ENCODE measurements at regions not wholly inside any gene's neighbourhood (a gene's known extent, or its start where the extent isn't known, plus 50 kb on each side); places are given as distances from the start of the nearest gene placed in this dataset.

GRCh38 chr17:65446838-65447526 is 114.5 kb downstream of the AXIN2 start:
- no peak overlapping the region for H3K4me3 ChIP-seq (ENCODE audit: low read depth in 1 of 5, low read length in 5 of 5)
- H3K27me3 ChIP-seq (ENCODE audit: control insufficient read depth in 5 of 5, insufficient read depth in 4 of 5, low read length in 5 of 5), result peaks cover 0 to 8% (median 0%) of the 10 kb centered on the region in 5 donors
- H3K9ac ChIP-seq (ENCODE audit: low read length in 5 of 5), result no peak overlapping the region
- H3K36me3 ChIP-seq (ENCODE audit: control insufficient read depth in 5 of 5, insufficient read depth in 5 of 5, low read length in 5 of 5), result no peaks in the 10 kb centered on the region
- peaks cover 3 to 19% (median 17%) of the 10 kb centered on the region in 5 donors for H3K4me1 ChIP-seq (ENCODE audit: control insufficient read depth in 5 of 5, insufficient read depth in 5 of 5, low read length in 5 of 5)
- H3K27ac ChIP-seq (ENCODE audit: low read depth, low read length), result no peak overlapping the region
- peaks cover 0 to 4% (median 0%) of the 10 kb centered on the region in 5 donors for H3K9me3 ChIP-seq (ENCODE audit: control insufficient read depth in 5 of 5, low read length in 5 of 5)

- Histone ChIP-seq H3K9ac (ENCODE audit: low read length in 5 of 5) (no peak overlapping the region), H3K27ac (ENCODE audit: low read depth, low read length) (no peak overlapping the region), H3K4me1 (ENCODE audit: control insufficient read depth in 5 of 5, insufficient read depth in 5 of 5, low read length in 5 of 5) (peaks cover 3 to 19% (median 17%) of the 10 kb centered on the region in 5 donors), H3K36me3 (ENCODE audit: control insufficient read depth in 5 of 5, insufficient read depth in 5 of 5, low read length in 5 of 5) (no peaks in the 10 kb centered on the region), H3K4me3 (ENCODE audit: low read depth in 1 of 5, low read length in 5 of 5) (no peak overlapping the region), H3K9me3 (ENCODE audit: control insufficient read depth in 5 of 5, low read length in 5 of 5) (peaks cover 0 to 4% (median 0%) of the 10 kb centered on the region in 5 donors), H3K27me3 (ENCODE audit: control insufficient read depth in 5 of 5, insufficient read depth in 4 of 5, low read length in 5 of 5) (peaks cover 0 to 8% (median 0%) of the 10 kb centered on the region in 5 donors)
Measured at GRCh38 chr17:65446043-65446442, 115.4 kb downstream of the AXIN2 start.

- H3K27ac ChIP-seq (ENCODE audit: low read depth, low read length), result no peak overlapping the region
- no peak overlapping the region for H3K9ac ChIP-seq (ENCODE audit: low read length in 5 of 5)
- H3K27me3 ChIP-seq (ENCODE audit: control insufficient read depth in 5 of 5, insufficient read depth in 4 of 5, low read length in 5 of 5), result peaks cover 0 to 8% (median 0%) of the 10 kb centered on the region in 5 donors
- H3K4me3 ChIP-seq (ENCODE audit: low read depth in 1 of 5, low read length in 5 of 5), result no peak overlapping the region
- H3K36me3 ChIP-seq (ENCODE audit: control insufficient read depth in 5 of 5, insufficient read depth in 5 of 5, low read length in 5 of 5), result no peaks in the 10 kb centered on the region
- H3K9me3 ChIP-seq (ENCODE audit: control insufficient read depth in 5 of 5, low read length in 5 of 5), result no peaks in the 10 kb centered on the region
- peaks cover 3 to 19% (median 17%) of the 10 kb centered on the region in 5 donors for H3K4me1 ChIP-seq (ENCODE audit: control insufficient read depth in 5 of 5, insufficient read depth in 5 of 5, low read length in 5 of 5)
Measured at GRCh38 chr17:65444049-65444448, 117.4 kb downstream of the AXIN2 start.

- Histone ChIP-seq H3K9ac (ENCODE audit: low read length in 5 of 5) (no peak overlapping the region), H3K4me3 (ENCODE audit: low read depth in 1 of 5, low read length in 5 of 5) (no peak overlapping the region), H3K36me3 (ENCODE audit: control insufficient read depth in 5 of 5, insufficient read depth in 5 of 5, low read length in 5 of 5) (no peaks in the 10 kb centered on the region), H3K4me1 (ENCODE audit: control insufficient read depth in 5 of 5, insufficient read depth in 5 of 5, low read length in 5 of 5) (peaks cover 3 to 18% (median 17%) of the 10 kb centered on the region in 5 donors), H3K27me3 (ENCODE audit: control insufficient read depth in 5 of 5, insufficient read depth in 4 of 5, low read length in 5 of 5) (peaks cover 0 to 18% (median 4%) of the 10 kb centered on the region in 5 donors), H3K27ac (ENCODE audit: low read depth, low read length) (no peak overlapping the region), H3K9me3 (ENCODE audit: control insufficient read depth in 5 of 5, low read length in 5 of 5) (no peaks in the 10 kb centered on the region)
Measured at GRCh38 chr17:65442691-65443090, 118.8 kb downstream of the AXIN2 start.

- Histone ChIP-seq H3K9me3 (ENCODE audit: control insufficient read depth in 5 of 5, low read length in 5 of 5) (no peaks in the 10 kb centered on the region), H3K9ac (ENCODE audit: low read length in 5 of 5) (no peak overlapping the region), H3K27me3 (ENCODE audit: control insufficient read depth in 5 of 5, insufficient read depth in 4 of 5, low read length in 5 of 5) (peaks cover 0 to 18% (median 4%) of the 10 kb centered on the region in 5 donors), H3K27ac (ENCODE audit: low read depth, low read length) (no peak overlapping the region), H3K4me1 (ENCODE audit: control insufficient read depth in 5 of 5, insufficient read depth in 5 of 5, low read length in 5 of 5) (peaks cover 3 to 14% (median 13%) of the 10 kb centered on the region in 5 donors), H3K4me3 (ENCODE audit: low read depth in 1 of 5, low read length in 5 of 5) (no peak overlapping the region), H3K36me3 (ENCODE audit: control insufficient read depth in 5 of 5, insufficient read depth in 5 of 5, low read length in 5 of 5) (no peaks in the 10 kb centered on the region)
Measured at GRCh38 chr17:65442250-65442649, 119.2 kb downstream of the AXIN2 start.

- H3K9me3 ChIP-seq (ENCODE audit: control insufficient read depth in 5 of 5, low read length in 5 of 5), result no peaks in the 10 kb centered on the region
- H3K4me3 ChIP-seq (ENCODE audit: low read depth in 1 of 5, low read length in 5 of 5), result no peak overlapping the region
- no peak overlapping the region for H3K9ac ChIP-seq (ENCODE audit: low read length in 5 of 5)
- peaks cover 0 to 22% (median 5%) of the 10 kb centered on the region in 5 donors for H3K27me3 ChIP-seq (ENCODE audit: control insufficient read depth in 5 of 5, insufficient read depth in 4 of 5, low read length in 5 of 5)
- no peaks in the 10 kb centered on the region for H3K36me3 ChIP-seq (ENCODE audit: control insufficient read depth in 5 of 5, insufficient read depth in 5 of 5, low read length in 5 of 5)
- peaks cover 0 to 5% (median 2%) of the 10 kb centered on the region in 5 donors for H3K4me1 ChIP-seq (ENCODE audit: control insufficient read depth in 5 of 5, insufficient read depth in 5 of 5, low read length in 5 of 5)
- no peak overlapping the region for H3K27ac ChIP-seq (ENCODE audit: low read depth, low read length)
Measured at GRCh38 chr17:65441053-65441605, 120.3 kb downstream of the AXIN2 start.

- Histone ChIP-seq H3K9ac (ENCODE audit: low read length in 5 of 5) (no peak overlapping the region), H3K4me1 (ENCODE audit: control insufficient read depth in 5 of 5, insufficient read depth in 5 of 5, low read length in 5 of 5) (peaks cover 0 to 5% (median 0%) of the 10 kb centered on the region in 5 donors), H3K27ac (ENCODE audit: low read depth, low read length) (no peak overlapping the region), H3K4me3 (ENCODE audit: low read depth in 1 of 5, low read length in 5 of 5) (no peak overlapping the region), H3K27me3 (ENCODE audit: control insufficient read depth in 5 of 5, insufficient read depth in 4 of 5, low read length in 5 of 5) (peaks cover 0 to 18% (median 7%) of the 10 kb centered on the region in 5 donors), H3K9me3 (ENCODE audit: control insufficient read depth in 5 of 5, low read length in 5 of 5) (no peaks in the 10 kb centered on the region), H3K36me3 (ENCODE audit: control insufficient read depth in 5 of 5, insufficient read depth in 5 of 5, low read length in 5 of 5) (no peaks in the 10 kb centered on the region)
Measured at GRCh38 chr17:65438708-65439294, 122.6 kb downstream of the AXIN2 start.

GRCh38 chr17:65438173-65438572 is 123.3 kb downstream of the AXIN2 start:
- Histone ChIP-seq H3K4me1 (ENCODE audit: control insufficient read depth in 5 of 5, insufficient read depth in 5 of 5, low read length in 5 of 5) (peaks cover 0 to 5% (median 0%) of the 10 kb centered on the region in 5 donors), H3K9me3 (ENCODE audit: control insufficient read depth in 5 of 5, low read length in 5 of 5) (peaks cover 0 to 3% (median 0%) of the 10 kb centered on the region in 5 donors), H3K27ac (ENCODE audit: low read depth, low read length) (no peak overlapping the region), H3K9ac (ENCODE audit: low read length in 5 of 5) (no peak overlapping the region), H3K36me3 (ENCODE audit: control insufficient read depth in 5 of 5, insufficient read depth in 5 of 5, low read length in 5 of 5) (no peaks in the 10 kb centered on the region), H3K27me3 (ENCODE audit: control insufficient read depth in 5 of 5, insufficient read depth in 4 of 5, low read length in 5 of 5) (peaks cover 0 to 18% (median 7%) of the 10 kb centered on the region in 5 donors), H3K4me3 (ENCODE audit: low read depth in 1 of 5, low read length in 5 of 5) (no peak overlapping the region)

- Histone ChIP-seq H3K9me3 (ENCODE audit: control insufficient read depth in 5 of 5, low read length in 5 of 5) (peaks cover 0 to 5% (median 0%) of the 10 kb centered on the region in 5 donors), H3K27me3 (ENCODE audit: control insufficient read depth in 5 of 5, insufficient read depth in 4 of 5, low read length in 5 of 5) (peaks cover 0 to 15% (median 7%) of the 10 kb centered on the region in 5 donors), H3K36me3 (ENCODE audit: control insufficient read depth in 5 of 5, insufficient read depth in 5 of 5, low read length in 5 of 5) (no peaks in the 10 kb centered on the region), H3K9ac (ENCODE audit: low read length in 5 of 5) (no peak overlapping the region), H3K4me1 (ENCODE audit: control insufficient read depth in 5 of 5, insufficient read depth in 5 of 5, low read length in 5 of 5) (peaks cover 0 to 5% (median 0%) of the 10 kb centered on the region in 5 donors), H3K4me3 (ENCODE audit: low read depth in 1 of 5, low read length in 5 of 5) (no peak overlapping the region), H3K27ac (ENCODE audit: low read depth, low read length) (no peak overlapping the region)
Measured at GRCh38 chr17:65436871-65437270, 124.6 kb downstream of the AXIN2 start.

- H3K4me3 ChIP-seq (ENCODE audit: low read depth in 1 of 5, low read length in 5 of 5), result no peak overlapping the region
- H3K36me3 ChIP-seq (ENCODE audit: control insufficient read depth in 5 of 5, insufficient read depth in 5 of 5, low read length in 5 of 5), result no peaks in the 10 kb centered on the region
- no peak overlapping the region for H3K9ac ChIP-seq (ENCODE audit: low read length in 5 of 5)
- peaks cover 0 to 15% (median 7%) of the 10 kb centered on the region in 5 donors for H3K27me3 ChIP-seq (ENCODE audit: control insufficient read depth in 5 of 5, insufficient read depth in 4 of 5, low read length in 5 of 5)
- H3K27ac ChIP-seq (ENCODE audit: low read depth, low read length), result no peak overlapping the region
- H3K4me1 ChIP-seq (ENCODE audit: control insufficient read depth in 5 of 5, insufficient read depth in 5 of 5, low read length in 5 of 5), result no peaks in the 10 kb centered on the region
- H3K9me3 ChIP-seq (ENCODE audit: control insufficient read depth in 5 of 5, low read length in 5 of 5), result peaks cover 0 to 5% (median 0%) of the 10 kb centered on the region in 5 donors
Measured at GRCh38 chr17:65434878-65435277, 126.6 kb downstream of the AXIN2 start.
